ENCODE measurements at regions not wholly inside any gene's neighbourhood (a gene's known extent, or its start where the extent isn't known, plus 50 kb on each side); places are given as distances from the start of the nearest gene placed in this dataset.
A peak's percentile ranks its signal among the peaks of the same experiment; 100 is the strongest.
"Not testable (repeated sequence)": the region's sequence is repeated elsewhere in the genome, so short reads cannot be mapped to it uniquely, and the experiment has no call there.

- Mint-ChIP-seq H3K9me3 (no peaks in the 10 kb centered on the region), H3K4me1 (no peaks in the 10 kb centered on the region), H3K27me3 (ENCODE audit: low read depth) (no peaks in the 10 kb centered on the region), H3K27ac (ENCODE audit: unreplicated experiment) (peak overlapping the region; percentile 64), H3K36me3 (ENCODE audit: low read depth) (no peaks in the 10 kb centered on the region), H3K4me3 (no peak overlapping the region)
- TF ChIP-seq CTCF (conservative IDR thresholded peaks at IDR 0.05) = no peak
- DNase-seq (ENCODE audit: low read depth, low spot score) = no peak
Observed at GRCh38 chr18:78796693-78797455, 182.7 kb upstream of the SALL3 start.

DNA sequence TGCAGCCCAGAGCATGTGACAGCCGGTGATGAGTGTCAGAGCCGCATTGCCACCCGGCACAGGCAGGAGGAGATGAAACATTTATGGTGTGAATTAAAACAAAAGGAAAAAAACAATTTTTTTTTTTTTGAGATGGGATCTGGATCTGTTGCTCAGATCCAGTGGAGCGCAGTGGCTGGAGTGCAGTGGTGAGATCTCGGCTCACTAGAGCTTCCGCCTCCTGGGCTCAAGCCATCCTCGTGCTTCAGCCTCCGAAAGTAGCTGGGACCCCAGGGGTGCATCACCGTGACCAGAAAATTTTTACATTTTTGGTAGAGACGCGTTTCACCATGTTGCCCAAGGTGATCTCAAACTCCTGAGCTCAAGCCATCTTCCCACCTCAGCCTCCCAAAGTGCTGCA, 182.1 kb upstream of the SALL3 start:
- no peaks in the 10 kb centered on the region for H3K27me3 Mint-ChIP-seq (ENCODE audit: low read depth)
- no peak for TF ChIP-seq CTCF (conservative IDR thresholded peaks at IDR 0.05)
- H3K4me3 Mint-ChIP-seq = no peak overlapping the region
- no peaks in the 10 kb centered on the region for H3K9me3 Mint-ChIP-seq
- H3K4me1 Mint-ChIP-seq = no peaks in the 10 kb centered on the region
- no peak for DNase-seq (ENCODE audit: low read depth, low spot score)
- no peak overlapping the region for H3K27ac Mint-ChIP-seq (ENCODE audit: unreplicated experiment)
- H3K36me3 Mint-ChIP-seq (ENCODE audit: low read depth) = no peaks in the 10 kb centered on the region

DNA sequence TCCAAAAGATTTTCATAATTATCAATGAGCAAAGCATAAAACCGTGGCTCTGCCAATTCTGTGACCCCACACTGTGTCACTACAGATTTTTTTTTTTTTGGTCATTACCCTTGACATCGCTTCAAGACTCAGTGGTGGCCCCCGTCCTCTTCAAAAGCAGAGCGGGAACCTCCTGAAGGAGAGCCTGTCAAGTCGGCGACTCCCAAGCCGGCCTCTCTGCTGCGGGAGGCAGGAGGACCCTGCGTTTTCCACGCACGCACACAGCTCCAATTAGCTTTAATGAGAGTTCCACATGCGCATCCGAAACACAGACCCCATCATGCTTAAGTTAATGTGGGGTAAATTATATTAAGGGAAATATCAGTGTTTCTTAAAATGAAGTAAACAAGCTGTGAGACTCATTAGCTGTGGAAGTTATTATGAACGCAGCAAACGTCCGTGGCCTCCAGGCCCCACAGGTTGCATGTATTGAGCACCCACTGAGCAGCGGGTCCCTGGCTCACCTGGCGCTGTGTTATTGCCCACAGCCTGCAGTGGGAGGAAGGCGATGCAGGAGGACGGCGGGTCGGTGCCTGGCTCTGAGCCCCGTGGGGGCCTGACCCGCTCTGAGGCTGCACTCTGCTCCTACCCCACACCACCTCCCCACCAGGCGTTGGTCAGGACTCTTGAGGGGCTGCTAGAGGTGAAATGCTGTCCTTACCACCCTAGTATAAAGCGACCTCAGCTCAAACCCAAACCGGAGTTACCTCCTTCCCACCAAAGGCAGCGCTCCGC, 181.0 kb upstream of the SALL3 start:
- H3K27me3 Mint-ChIP-seq (ENCODE audit: low read depth) = no peaks in the 10 kb centered on the region
- TF ChIP-seq CTCF (conservative IDR thresholded peaks at IDR 0.05) = no peak
- H3K27ac Mint-ChIP-seq (ENCODE audit: unreplicated experiment) = no peak overlapping the region
- no peaks in the 10 kb centered on the region for H3K4me1 Mint-ChIP-seq
- H3K9me3 Mint-ChIP-seq = no peaks in the 10 kb centered on the region
- H3K36me3 Mint-ChIP-seq (ENCODE audit: low read depth) = no peaks in the 10 kb centered on the region
- no peak for DNase-seq (ENCODE audit: low read depth, low spot score)
- no peak overlapping the region for H3K4me3 Mint-ChIP-seq

DNA sequence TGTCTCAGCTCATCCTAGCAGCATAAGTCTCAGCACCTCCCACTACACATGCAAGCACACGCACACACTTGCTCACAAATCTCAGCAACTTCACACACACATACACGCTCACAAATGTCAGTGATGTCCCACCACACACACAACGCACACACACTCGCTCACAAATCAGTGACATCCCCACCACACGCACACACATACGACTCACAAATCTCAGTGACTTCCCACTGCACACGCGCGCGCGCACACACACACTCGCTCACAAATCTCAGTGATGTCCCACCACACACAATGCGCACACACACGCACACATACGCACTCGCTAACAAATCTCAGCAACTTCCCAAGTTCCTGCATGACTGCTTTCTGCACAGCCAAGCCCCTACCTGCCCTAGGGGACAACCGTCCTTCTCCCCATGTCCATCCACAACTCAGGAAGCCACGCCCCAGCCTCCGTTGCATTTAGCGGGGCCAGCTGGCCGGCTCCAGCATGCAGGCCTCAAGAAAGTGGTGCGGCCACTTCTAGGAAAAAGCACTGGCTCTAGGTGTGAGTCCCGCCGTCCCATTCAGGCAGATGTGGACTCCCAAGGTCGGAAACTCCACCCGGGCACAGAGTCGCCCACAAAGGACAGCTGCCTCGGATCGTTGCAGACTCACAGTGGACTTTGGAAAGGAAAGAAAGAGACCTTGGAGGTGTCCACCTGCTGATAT, 180.1 kb upstream of the SALL3 start:
- no peak overlapping the region for H3K4me3 Mint-ChIP-seq
- TF ChIP-seq CTCF (conservative IDR thresholded peaks at IDR 0.05) = no peak
- H3K4me1 Mint-ChIP-seq = no peaks in the 10 kb centered on the region
- peak overlapping the region; percentile 9 for H3K27ac Mint-ChIP-seq (ENCODE audit: unreplicated experiment)
- no peak for DNase-seq (ENCODE audit: low read depth, low spot score)
- H3K9me3 Mint-ChIP-seq = no peaks in the 10 kb centered on the region
- H3K36me3 Mint-ChIP-seq (ENCODE audit: low read depth) = no peaks in the 10 kb centered on the region
- H3K27me3 Mint-ChIP-seq (ENCODE audit: low read depth) = no peaks in the 10 kb centered on the region

DNA sequence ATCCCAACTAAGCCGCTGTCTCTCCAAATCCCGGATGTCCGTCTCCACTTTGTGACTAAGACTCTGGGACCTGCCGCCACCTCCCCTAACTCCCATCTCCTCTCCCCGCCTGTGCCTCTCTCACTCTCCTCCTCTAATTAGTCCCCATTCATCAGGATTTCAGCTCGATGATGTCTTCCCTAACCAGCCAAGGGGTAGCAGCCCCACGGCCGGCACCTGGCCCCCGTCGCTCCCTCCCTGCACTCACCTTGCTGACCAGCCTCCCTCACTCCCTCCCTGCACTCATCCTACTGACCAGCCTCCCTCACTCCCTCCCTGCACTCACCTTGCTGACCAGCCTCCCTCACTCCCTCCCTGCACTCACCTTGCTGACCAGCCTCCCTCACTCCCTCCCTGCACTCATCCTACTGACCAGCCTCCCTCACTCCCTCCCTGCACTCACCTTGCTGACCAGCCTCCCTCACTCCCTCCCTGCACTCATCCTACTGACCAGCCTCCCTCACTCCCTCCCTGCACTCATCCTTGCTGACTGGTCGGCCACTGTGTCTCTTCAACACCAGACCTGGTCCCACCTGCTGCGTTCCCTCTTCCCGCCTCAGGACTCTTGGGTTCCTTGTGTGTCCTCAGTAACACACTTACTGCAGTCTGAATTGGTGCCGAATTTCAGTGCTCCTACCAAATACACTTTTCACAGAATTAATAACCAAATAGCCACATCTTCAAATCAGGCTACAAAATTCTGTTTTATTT, 179.3 kb upstream of the SALL3 start:
- not testable (repeated sequence) for H3K27me3 Mint-ChIP-seq (ENCODE audit: low read depth); H3K27ac Mint-ChIP-seq (ENCODE audit: unreplicated experiment)

More for the DNA sequence above, 179.3 kb upstream of the SALL3 start:
- DNase-seq (ENCODE audit: low read depth, low spot score); H3K4me3 Mint-ChIP-seq; H3K36me3 Mint-ChIP-seq (ENCODE audit: low read depth); H3K9me3 Mint-ChIP-seq; H3K4me1 Mint-ChIP-seq: not testable (repeated sequence)

Data from neural crest cell (in vitro differentiated cells).